DND-41 (cell line): ENCODE measurements at regions not wholly inside any gene's neighbourhood (a gene's known extent, or its start where the extent isn't known, plus 50 kb on each side); places are given as distances from the start of the nearest gene placed in this dataset.
"Not testable (repeated sequence)": the region's sequence is repeated elsewhere in the genome, so short reads cannot be mapped to it uniquely, and the experiment has no call there.

Source experiments
- ATAC-seq: fragments of 200-7000 bp; cut with Tn5 transposase; 3 replicates; pipeline ENCODE4 v1.9.1; 2021; ENCODE audit warnings: low read depth; ENCODE audit not compliant: insufficient read depth
- DNase-seq: peaks from one replicate; pipeline ENCODE4 v3.0.0-alpha.2; 2020
- H2AFZ ChIP-seq: 2 replicates; pipeline ENCODE4 v1.6.0; 2012; ENCODE audit warnings: low read depth, low read length
- H3K27ac ChIP-seq: 2 replicates; pipeline ENCODE4 v1.5.1; 2012; ENCODE audit warnings: low read length, inconsistent platforms
- H3K27me3 ChIP-seq: fragments of 200-600 bp; sonication (generic); 2 replicates; pipeline ENCODE4 v1.6.0; 2012; ENCODE audit warnings: low read length, mild to moderate bottlenecking, inconsistent platforms; ENCODE audit not compliant: insufficient read depth, poor library complexity
- H3K36me3 ChIP-seq: 2 replicates; pipeline ENCODE4 v1.5.1; 2012; ENCODE audit warnings: low read length, inconsistent platforms; ENCODE audit not compliant: insufficient read depth
- H3K4me1 ChIP-seq: 2 replicates; pipeline ENCODE4 v1.5.1; 2012; ENCODE audit warnings: mild to moderate bottlenecking, low read length; ENCODE audit not compliant: insufficient read depth
- H3K4me2 ChIP-seq: 2 replicates; pipeline ENCODE4 v1.6.0; 2012; ENCODE audit warnings: mild to moderate bottlenecking, moderate library complexity, low read length, inconsistent platforms; ENCODE audit not compliant: insufficient read depth
- H3K4me3 ChIP-seq, 2 experiments: fragments of 200-600 bp in 1 of 2; shearing (Covaris generic) in 1 of 2; 2 replicates each; pipeline ENCODE4 v1.5.1; 2012 to 2016; ENCODE audit warnings: inconsistent platforms in 2 of 2, low read length in 2 of 2, mild to moderate bottlenecking in 2 of 2, low read depth in 1 of 2, moderate library complexity in 1 of 2
- H3K79me2 ChIP-seq: 2 replicates; pipeline ENCODE4 v1.6.0; 2012; ENCODE audit warnings: low read length, inconsistent platforms; ENCODE audit not compliant: insufficient read depth
- H3K9ac ChIP-seq: 2 replicates; pipeline ENCODE4 v1.6.0; 2012; ENCODE audit warnings: low read depth, mild to moderate bottlenecking, inconsistent platforms, low read length, moderate library complexity
- H3K9me3 ChIP-seq: 2 replicates; pipeline ENCODE4 v1.5.1; 2012; ENCODE audit warnings: low read length, moderate library complexity, mild to moderate bottlenecking, inconsistent platforms; ENCODE audit not compliant: insufficient read depth, severe bottlenecking
- H4K20me1 ChIP-seq: 2 replicates; pipeline ENCODE4 v1.6.0; 2012; ENCODE audit warnings: low read length; ENCODE audit not compliant: insufficient read depth
- EZH2 ChIP-seq: IDR thresholded peaks from 3 replicates; pipeline ENCODE4 v1.6.1; 2012; ENCODE audit warnings: borderline replicate concordance, low read depth, mild to moderate bottlenecking, moderate library complexity, low read length, inconsistent platforms; ENCODE audit not compliant: severe bottlenecking
- TF ChIP-seq, protein P1 (sequence below): IDR thresholded peaks from 2 replicates; pipeline ENCODE4 v1.5.1; 2012; ENCODE audit warnings: borderline replicate concordance, low read length, moderate library complexity, mild to moderate bottlenecking; ENCODE audit not compliant: poor library complexity, severe bottlenecking; ENCODE audit errors: extremely low read depth

DNA sequence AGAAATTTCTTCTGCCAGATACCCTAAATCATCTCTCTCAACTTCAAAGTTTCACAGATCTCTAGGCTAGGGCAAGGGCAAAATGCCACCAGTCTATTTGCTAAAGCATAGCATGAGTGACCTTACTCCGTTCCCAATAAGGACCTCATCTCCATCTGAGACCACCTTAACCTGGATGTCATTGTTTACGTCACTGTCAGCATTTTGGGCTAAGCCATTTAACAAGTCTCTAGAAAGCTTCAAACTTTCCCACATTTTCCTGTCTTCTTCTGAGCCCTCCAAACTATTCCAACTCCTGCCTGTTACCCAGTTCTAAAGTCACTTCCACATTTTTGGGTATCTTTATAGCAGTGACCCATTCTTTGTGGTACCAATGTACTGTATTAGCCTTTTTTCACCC lies 259.2 kb upstream of the KITLG start:
- no peaks in the 10 kb centered on the region for H3K4me1 ChIP-seq
- H4K20me1 ChIP-seq: no peaks in the 10 kb centered on the region
- DNase-seq (no peak), ATAC-seq (no peak)
- no peak for TF ChIP-seq EZH2
- TF ChIP-seq, protein P1, sequence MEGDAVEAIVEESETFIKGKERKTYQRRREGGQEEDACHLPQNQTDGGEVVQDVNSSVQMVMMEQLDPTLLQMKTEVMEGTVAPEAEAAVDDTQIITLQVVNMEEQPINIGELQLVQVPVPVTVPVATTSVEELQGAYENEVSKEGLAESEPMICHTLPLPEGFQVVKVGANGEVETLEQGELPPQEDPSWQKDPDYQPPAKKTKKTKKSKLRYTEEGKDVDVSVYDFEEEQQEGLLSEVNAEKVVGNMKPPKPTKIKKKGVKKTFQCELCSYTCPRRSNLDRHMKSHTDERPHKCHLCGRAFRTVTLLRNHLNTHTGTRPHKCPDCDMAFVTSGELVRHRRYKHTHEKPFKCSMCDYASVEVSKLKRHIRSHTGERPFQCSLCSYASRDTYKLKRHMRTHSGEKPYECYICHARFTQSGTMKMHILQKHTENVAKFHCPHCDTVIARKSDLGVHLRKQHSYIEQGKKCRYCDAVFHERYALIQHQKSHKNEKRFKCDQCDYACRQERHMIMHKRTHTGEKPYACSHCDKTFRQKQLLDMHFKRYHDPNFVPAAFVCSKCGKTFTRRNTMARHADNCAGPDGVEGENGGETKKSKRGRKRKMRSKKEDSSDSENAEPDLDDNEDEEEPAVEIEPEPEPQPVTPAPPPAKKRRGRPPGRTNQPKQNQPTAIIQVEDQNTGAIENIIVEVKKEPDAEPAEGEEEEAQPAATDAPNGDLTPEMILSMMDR: no peak
- no peaks in the 10 kb centered on the region for H3K27me3 ChIP-seq
- no peak overlapping the region for H3K27ac ChIP-seq
- peaks cover 5% of the 10 kb centered on the region for H3K9me3 ChIP-seq
- H2AFZ ChIP-seq: no peak overlapping the region
- H3K9ac ChIP-seq: no peak overlapping the region
- H3K4me3 ChIP-seq: no peak overlapping the region
- H3K79me2 ChIP-seq: no peaks in the 10 kb centered on the region
- no peaks in the 10 kb centered on the region for H3K36me3 ChIP-seq
- no peak overlapping the region for H3K4me2 ChIP-seq

DNA sequence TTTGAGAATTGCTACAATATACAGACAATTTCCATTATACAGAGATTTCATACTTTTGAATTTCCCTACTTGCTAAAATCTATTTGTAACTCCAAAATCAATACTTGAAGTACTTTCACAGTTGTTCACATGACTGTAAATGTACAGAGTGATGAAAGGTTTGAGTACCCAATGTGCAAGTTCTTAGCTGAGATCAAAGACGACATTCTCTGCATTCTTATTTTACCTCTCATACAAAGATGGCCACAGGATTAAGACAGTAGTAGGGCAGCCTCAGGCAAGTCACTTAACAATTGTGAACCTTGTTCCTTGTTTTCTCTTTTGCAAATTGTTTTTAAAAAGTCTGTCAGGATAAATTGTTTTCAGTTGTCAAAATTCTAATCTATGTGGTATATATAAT lies 255.9 kb upstream of the KITLG start:
- H3K9me3 ChIP-seq: peaks cover 5% of the 10 kb centered on the region
- no peak for TF ChIP-seq EZH2
- TF ChIP-seq, protein P1: no peak
- no peak for DNase-seq

DNA sequence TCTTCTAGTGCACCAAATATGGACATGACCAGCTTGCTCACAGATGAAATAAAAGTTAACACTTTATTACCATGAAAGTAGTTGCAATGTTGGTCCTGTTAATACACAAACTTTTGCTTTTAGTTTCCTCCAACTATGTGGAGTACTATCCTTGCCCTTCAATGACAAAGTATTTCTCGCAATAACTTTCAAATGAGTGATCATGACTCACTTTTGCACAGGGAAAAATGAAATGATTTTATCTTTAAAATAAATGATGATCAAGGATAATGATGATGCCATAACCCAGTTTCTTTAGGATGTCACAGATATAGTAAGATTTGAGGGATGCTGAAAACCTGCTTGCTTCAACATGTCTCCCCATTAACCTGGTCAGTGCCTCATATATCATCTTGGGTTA lies 254.0 kb upstream of the KITLG start:
- Histone ChIP-seq H4K20me1 (no peaks in the 10 kb centered on the region), H3K9ac (no peak overlapping the region), H3K9me3 (peaks cover 5% of the 10 kb centered on the region), H3K4me3 (no peak overlapping the region), H3K27ac (no peak overlapping the region), H3K36me3 (no peaks in the 10 kb centered on the region), H3K79me2 (no peaks in the 10 kb centered on the region), H2AFZ (no peak overlapping the region), H3K4me1 (no peaks in the 10 kb centered on the region), H3K4me2 (no peak overlapping the region), H3K27me3 (no peaks in the 10 kb centered on the region)
- ATAC-seq: no peak
- TF ChIP-seq, protein P1: no peak
- TF ChIP-seq EZH2: no peak
- DNase-seq: no peak

More for the DNA sequence above, 255.9 kb upstream of the KITLG start:
- Histone ChIP-seq H3K9ac (no peak overlapping the region), H3K4me1 (no peaks in the 10 kb centered on the region), H3K4me2 (no peak overlapping the region), H3K79me2 (no peaks in the 10 kb centered on the region), H3K27me3 (no peaks in the 10 kb centered on the region), H3K4me3 (no peak overlapping the region), H2AFZ (no peak overlapping the region), H3K36me3 (no peaks in the 10 kb centered on the region), H3K27ac (no peak overlapping the region), H4K20me1 (no peaks in the 10 kb centered on the region)
- ATAC-seq: no peak

DNA sequence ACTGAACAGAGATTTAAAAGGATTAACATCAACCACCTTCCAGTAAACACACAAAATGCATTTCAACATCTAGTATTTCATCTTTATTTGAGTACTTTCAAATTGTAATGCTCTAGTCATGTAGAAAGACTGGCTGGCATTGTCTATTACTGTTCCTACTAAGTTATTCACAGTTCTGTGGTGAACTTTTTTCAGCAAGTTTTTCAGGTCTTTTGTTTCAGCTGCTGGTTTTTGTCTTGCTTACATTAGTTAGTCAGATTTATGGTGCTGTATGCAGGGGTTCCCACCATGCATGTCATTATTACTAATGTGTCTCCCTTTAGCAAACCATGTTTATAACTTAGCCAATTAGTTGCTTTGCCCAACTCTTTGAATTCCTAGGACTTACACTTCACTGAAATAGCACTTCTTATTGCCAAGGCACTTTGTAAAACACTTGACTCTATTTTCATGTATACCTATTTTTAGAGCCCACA lies 253.4 kb upstream of the KITLG start:
- Histone ChIP-seq H3K27me3 (no peaks in the 10 kb centered on the region), H3K4me2 (no peak overlapping the region), H3K9ac (no peak overlapping the region), H3K36me3 (no peaks in the 10 kb centered on the region), H3K9me3 (no peaks in the 10 kb centered on the region), H3K4me1 (no peaks in the 10 kb centered on the region), H3K79me2 (no peaks in the 10 kb centered on the region), H4K20me1 (no peaks in the 10 kb centered on the region), H2AFZ (no peak overlapping the region), H3K27ac (no peak overlapping the region), H3K4me3 (no peak overlapping the region)
- DNase-seq: no peak
- no peak for TF ChIP-seq EZH2
- TF ChIP-seq, protein P1: no peak
- ATAC-seq: no peak

DNA sequence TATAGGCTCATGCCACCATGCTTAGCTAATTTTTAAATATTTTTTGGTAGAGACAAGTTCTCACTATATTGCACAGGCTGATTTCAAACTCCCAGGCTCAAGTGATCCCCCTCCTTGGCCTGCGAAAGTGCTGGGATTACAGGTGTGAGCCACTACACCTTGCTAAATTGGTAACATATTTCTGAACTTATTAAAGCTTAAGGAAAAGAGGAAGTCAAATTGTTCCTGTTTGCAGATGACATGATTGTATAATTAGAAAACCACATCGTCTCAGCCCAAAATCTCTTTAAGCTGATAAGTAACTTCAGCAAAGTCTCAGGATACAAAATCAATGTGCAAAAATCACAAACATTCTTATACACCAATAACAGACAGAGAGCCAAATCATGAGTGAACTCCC lies 248.3 kb upstream of the KITLG start:
- H3K27ac ChIP-seq, H2AFZ ChIP-seq, H3K4me2 ChIP-seq, H3K9ac ChIP-seq, H3K27me3 ChIP-seq, H3K4me1 ChIP-seq, DNase-seq, H3K36me3 ChIP-seq, H3K4me3 ChIP-seq, H3K79me2 ChIP-seq, H3K9me3 ChIP-seq, H4K20me1 ChIP-seq, ATAC-seq: not testable (repeated sequence)
